Transverse colon (tissue), 4 donors: ENCODE measurements at regions not wholly inside any gene's neighbourhood (a gene's known extent, or its start where the extent isn't known, plus 50 kb on each side); places are given as distances from the start of the nearest gene placed in this dataset.

Experiments used
- POLR2A ChIP-seq: fragments of 450-650 bp; IDR thresholded peaks from one replicate; pipeline ENCODE4 v1.6.1; 2016; ENCODE audit warnings: antibody characterized with exemption, mild to moderate bottlenecking, moderate library complexity
- POLR2AphosphoS5 ChIP-seq, 3 donors: sonication (generic); formaldehyde crosslinking; IDR thresholded peaks; one replicate each; pipeline ENCODE4 v1.6.1; 2016; ENCODE audit warnings: antibody characterized with exemption in 3 of 3
- TF ChIP-seq, protein P1 (sequence below), 5 experiments: fragments of 200-600 bp in 3 of 5; fragments of 450-650 bp in 2 of 5; sonication (generic) in 3 of 5; IDR thresholded peaks; 1 replicate in 2 of 5; 2 replicates in 3 of 5; pipeline ENCODE4 v1.5.1; 2016 to 2017; ENCODE audit warnings: antibody characterized with exemption in 5 of 5, inconsistent platforms in 3 of 5, mild to moderate bottlenecking in 2 of 5, moderate library complexity in 1 of 5

DNA sequence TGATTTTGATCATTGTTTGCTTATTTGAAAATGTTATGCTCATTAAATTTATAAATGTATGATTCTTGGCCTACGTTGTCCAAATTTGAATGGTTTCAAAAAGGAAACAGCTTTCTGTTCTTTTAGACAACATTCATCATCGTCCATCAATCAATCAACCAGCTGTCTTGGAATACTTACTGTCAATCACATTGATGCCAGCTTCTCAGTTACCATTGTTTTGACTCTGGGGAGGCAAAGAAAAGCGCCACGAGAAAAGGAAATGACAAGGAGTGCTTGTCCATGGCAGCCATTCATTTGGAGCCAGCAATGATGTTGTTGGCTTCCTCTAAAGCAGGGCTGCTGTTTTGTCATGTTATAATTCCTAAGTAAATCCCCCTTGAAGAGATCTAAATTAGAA, 62.2 kb upstream of the TP63 start:
- TF ChIP-seq POLR2A (no peak), POLR2AphosphoS5 (IDR thresholded peaks at IDR 0.05) (no peak)
- TF ChIP-seq, protein P1, sequence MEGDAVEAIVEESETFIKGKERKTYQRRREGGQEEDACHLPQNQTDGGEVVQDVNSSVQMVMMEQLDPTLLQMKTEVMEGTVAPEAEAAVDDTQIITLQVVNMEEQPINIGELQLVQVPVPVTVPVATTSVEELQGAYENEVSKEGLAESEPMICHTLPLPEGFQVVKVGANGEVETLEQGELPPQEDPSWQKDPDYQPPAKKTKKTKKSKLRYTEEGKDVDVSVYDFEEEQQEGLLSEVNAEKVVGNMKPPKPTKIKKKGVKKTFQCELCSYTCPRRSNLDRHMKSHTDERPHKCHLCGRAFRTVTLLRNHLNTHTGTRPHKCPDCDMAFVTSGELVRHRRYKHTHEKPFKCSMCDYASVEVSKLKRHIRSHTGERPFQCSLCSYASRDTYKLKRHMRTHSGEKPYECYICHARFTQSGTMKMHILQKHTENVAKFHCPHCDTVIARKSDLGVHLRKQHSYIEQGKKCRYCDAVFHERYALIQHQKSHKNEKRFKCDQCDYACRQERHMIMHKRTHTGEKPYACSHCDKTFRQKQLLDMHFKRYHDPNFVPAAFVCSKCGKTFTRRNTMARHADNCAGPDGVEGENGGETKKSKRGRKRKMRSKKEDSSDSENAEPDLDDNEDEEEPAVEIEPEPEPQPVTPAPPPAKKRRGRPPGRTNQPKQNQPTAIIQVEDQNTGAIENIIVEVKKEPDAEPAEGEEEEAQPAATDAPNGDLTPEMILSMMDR (IDR thresholded peaks at IDR 0.05) = no peak
